Esophagus muscularis mucosa (tissue), 4 donors: ENCODE measurements at regions not wholly inside any gene's neighbourhood (a gene's known extent, or its start where the extent isn't known, plus 50 kb on each side); places are given as distances from the start of the nearest gene placed in this dataset.

Experiments used
- DNase-seq: peaks from one replicate; pipeline ENCODE4 v3.0.0-alpha.2; 2017; ENCODE audit errors: extremely low spot score
- H3K27ac ChIP-seq, 4 donors: fragments of 200-600 bp; sonication (generic); replicated peaks in 1 of 4; 1 replicate in 3 of 4; 2 replicates in 1 of 4; pipeline ENCODE4 v1.5.1; 2016 to 2019; ENCODE audit warnings: mild to moderate bottlenecking in 1 of 4
- H3K27me3 ChIP-seq, 4 donors: fragments of 200-600 bp; sonication (generic); one replicate each; pipeline versions ENCODE4 v1.5.1 to v1.6.0; 2016 to 2019
- H3K36me3 ChIP-seq, 4 donors: fragments of 200-600 bp; sonication (generic); one replicate each; pipeline ENCODE4 v1.5.1; 2016 to 2019
- H3K4me1 ChIP-seq, 4 donors: fragments of 200-600 bp; sonication (generic); one replicate each; pipeline ENCODE4 v1.5.1; 2016 to 2019
- H3K4me3 ChIP-seq, 4 donors: fragments of 200-600 bp; sonication (generic); 1 replicate in 2 of 4; 2 replicates in 2 of 4; pipeline ENCODE4 v1.5.1; 2016 to 2019; ENCODE audit warnings: mild to moderate bottlenecking in 4 of 4, moderate library complexity in 1 of 4
- H3K9me3 ChIP-seq, 4 donors: fragments of 200-600 bp; sonication (generic); 1 replicate in 3 of 4; 2 replicates in 1 of 4; pipeline ENCODE4 v1.5.1; 2016 to 2019
- CTCF ChIP-seq, 3 experiments: fragments of 200-600 bp in 2 of 3; fragments of 450-650 bp in 1 of 3; sonication (generic) in 2 of 3; IDR thresholded peaks; one replicate each; pipeline ENCODE4 v1.5.1; 2017 to 2019; ENCODE audit warnings: antibody characterized with exemption in 3 of 3, mild to moderate bottlenecking in 2 of 3, moderate library complexity in 1 of 3
- EP300 ChIP-seq: sonication (generic); formaldehyde crosslinking; IDR thresholded peaks from one replicate; pipeline ENCODE4 v1.6.1; 2017; ENCODE audit warnings: antibody characterized with exemption
- POLR2A ChIP-seq: fragments of 450-650 bp; IDR thresholded peaks from one replicate; pipeline ENCODE4 v1.6.1; 2017; ENCODE audit warnings: antibody characterized with exemption, moderate library complexity, mild to moderate bottlenecking, low read depth
- POLR2AphosphoS5 ChIP-seq, 2 donors: sonication (generic); formaldehyde crosslinking; IDR thresholded peaks; one replicate each; pipeline ENCODE4 v1.6.1; 2017; ENCODE audit warnings: antibody characterized with exemption in 2 of 2
- WGBS: methylation state at CpG from one replicate; pipeline ENCODE4 v1.1.5; 2018; 5-methylcytosine and 5-hydroxymethylcytosine counted together
- intact Hi-C: fragments of 100-400 bp; cut with DNase I; formaldehyde crosslinking; loops from one replicate; pipeline ENCODE4 v1.15.1; 2023

GRCh38 chr10:4775808-4776207 is 50.2 kb upstream of the AKR1E2 start:
- Histone ChIP-seq H3K36me3 (no peaks in the 10 kb centered on the region), H3K9me3 (no peaks in the 10 kb centered on the region), H3K4me1 (peaks cover 12 to 21% (median 17%) of the 10 kb centered on the region in 4 donors), H3K4me3 (no peak overlapping the region), H3K27ac (no peak overlapping the region), H3K27me3 (no peaks in the 10 kb centered on the region)
- WGBS = 88% methylated on average over 2 of the region's 2 CpGs
- TF ChIP-seq POLR2AphosphoS5 (IDR thresholded peaks at IDR 0.05) = no peak
- no peak for TF ChIP-seq POLR2A
- TF ChIP-seq EP300 = no peak
- TF ChIP-seq CTCF (IDR thresholded peaks at IDR 0.05) = no peak
- intact Hi-C loops = no loop called here
- no peak for DNase-seq

DNA sequence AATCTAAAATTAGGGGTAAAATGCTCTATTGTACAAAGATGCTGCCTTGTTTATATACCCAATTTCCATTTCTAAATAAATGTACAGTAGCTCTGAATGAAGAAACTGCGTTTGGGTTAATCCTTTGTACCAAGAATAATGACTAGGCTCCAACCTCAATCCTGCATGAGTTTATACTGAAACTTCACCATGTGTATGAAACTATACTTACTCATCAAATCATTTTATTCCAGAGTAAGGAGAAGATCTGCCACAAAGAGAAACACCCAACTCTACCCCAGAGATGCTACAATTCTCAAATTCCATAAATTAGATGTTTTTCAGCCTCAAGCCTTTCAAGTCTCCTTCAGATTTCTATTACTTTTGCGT is 53.8 kb upstream of the AKR1E2 start:
- TF ChIP-seq CTCF (IDR thresholded peaks at IDR 0.05) (no peak), EP300 (no peak), POLR2AphosphoS5 (IDR thresholded peaks at IDR 0.05) (no peak), POLR2A (no peak)
- DNase-seq = no peak
- Histone ChIP-seq H3K4me3 (no peak overlapping the region), H3K27ac (no peak overlapping the region), H3K27me3 (no peaks in the 10 kb centered on the region), H3K9me3 (no peaks in the 10 kb centered on the region), H3K36me3 (no peaks in the 10 kb centered on the region), H3K4me1 (peaks cover 17 to 20% (median 18%) of the 10 kb centered on the region in 4 donors)
- intact Hi-C loops = no loop called here
- 91% methylated on average over 2 of the region's 2 CpGs for WGBS

- 88% methylated on average over 5 of the region's 5 CpGs for WGBS
- intact Hi-C loops = no loop called here
- no peak for DNase-seq
These were observed 54.3 kb upstream of the AKR1E2 start for GRCh38 chr10:4771554-4772201.

DNA sequence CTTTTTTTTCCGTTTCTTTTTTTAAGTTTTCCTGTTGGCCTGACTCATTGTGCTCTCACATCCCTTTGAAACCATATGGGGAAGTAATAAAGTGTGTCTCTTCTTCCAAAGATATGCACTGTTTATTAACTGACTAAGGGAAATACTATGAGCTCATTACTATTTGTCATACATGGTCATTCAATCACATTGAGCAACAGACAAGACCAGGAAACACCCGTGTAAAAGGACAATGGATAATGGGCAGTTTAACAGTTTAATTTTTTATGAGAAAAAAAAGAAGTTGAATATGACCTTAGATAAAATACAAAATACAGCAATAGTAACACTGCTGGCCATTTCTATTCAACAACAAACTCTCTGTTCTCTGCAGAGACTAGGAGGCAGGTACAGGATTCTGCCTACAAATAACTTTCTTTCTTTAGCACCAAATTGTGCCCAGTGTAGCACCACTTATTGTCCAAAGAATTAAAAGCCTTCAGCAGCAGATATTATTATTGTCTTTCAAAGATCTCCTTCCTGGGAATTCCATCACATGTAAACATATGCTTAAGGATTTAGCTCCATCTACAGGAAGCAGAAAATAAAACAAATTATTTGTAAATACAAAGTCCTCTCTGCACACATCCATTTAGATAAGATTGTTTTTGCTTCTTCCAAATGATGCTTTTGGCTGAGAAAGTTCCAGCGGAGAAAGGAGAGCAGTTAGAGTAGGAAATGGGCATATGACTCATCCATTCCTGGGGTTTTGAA is 55.0 kb upstream of the AKR1E2 start:
- no peaks in the 10 kb centered on the region for H3K27me3 ChIP-seq
- H3K36me3 ChIP-seq = no peaks in the 10 kb centered on the region
- peaks cover 27 to 32% (median 30%) of the 10 kb centered on the region in 4 donors for H3K4me1 ChIP-seq
- no peak overlapping the region for H3K4me3 ChIP-seq
- TF ChIP-seq POLR2AphosphoS5 (IDR thresholded peaks at IDR 0.05) (peak in 1 of 2 donors; percentile 54), CTCF (IDR thresholded peaks at IDR 0.05) (peak; percentile 28 to 42 (median 30)), POLR2A (no peak)
- H3K9me3 ChIP-seq = no peaks in the 10 kb centered on the region
- intact Hi-C loops = no loop called here
- WGBS = 6% methylated on average over 3 of the region's 3 CpGs
- H3K27ac ChIP-seq = peak overlapping the region; percentile 28 to 68 (median 58)
- no peak for DNase-seq

More at GRCh38 chr10:4771554-4772201, 54.3 kb upstream of the AKR1E2 start:
- Histone ChIP-seq H3K4me1 (peaks cover 20 to 25% (median 23%) of the 10 kb centered on the region in 4 donors), H3K4me3 (no peak overlapping the region), H3K9me3 (no peaks in the 10 kb centered on the region), H3K27me3 (no peaks in the 10 kb centered on the region), H3K27ac (peak overlapping the region; percentile 28 to 68 (median 58)), H3K36me3 (no peaks in the 10 kb centered on the region)
- TF ChIP-seq POLR2AphosphoS5 (IDR thresholded peaks at IDR 0.05) = no peak
- TF ChIP-seq POLR2A = no peak
- TF ChIP-seq EP300 = no peak

GRCh38 chr10:4768416-4768815 is 57.6 kb upstream of the AKR1E2 start:
- intact Hi-C loops = loop anchor here (5.0 to 10.0 kb wide), 7 partner anchors 106 to 1571 kb away; partner anchors contain the start of gene KLF6
- H3K9me3 ChIP-seq = no peaks in the 10 kb centered on the region
- no peaks in the 10 kb centered on the region for H3K36me3 ChIP-seq
- H3K4me1 ChIP-seq = peaks cover 28 to 40% (median 30%) of the 10 kb centered on the region in 4 donors
- DNase-seq = no peak
- TF ChIP-seq CTCF (IDR thresholded peaks at IDR 0.05) (no peak), POLR2A (no peak), POLR2AphosphoS5 (IDR thresholded peaks at IDR 0.05) (no peak), EP300 (no peak)
- H3K27ac ChIP-seq = peak overlapping the region in 1 of 4 donors; percentile 49
- 92% methylated on average over 2 of the region's 2 CpGs for WGBS
- H3K27me3 ChIP-seq = no peaks in the 10 kb centered on the region
- H3K4me3 ChIP-seq = no peak overlapping the region
